GM23338 (cell line): ENCODE measurements at regions not wholly inside any gene's neighbourhood (a gene's known extent, or its start where the extent isn't known, plus 50 kb on each side); places are given as distances from the start of the nearest gene placed in this dataset.

ENCODE experiments used
- ATAC-seq: fragments of 200-7000 bp; cut with Tn5 transposase; 3 replicates; pipeline ENCODE4 v1.9.1; 2020
- DNase-seq: peaks from one replicate; pipeline ENCODE4 v3.0.0-alpha.2; 2015; ENCODE audit warnings: low spot score
- H2AFZ ChIP-seq: fragments of 200-600 bp; sonication (generic); 2 replicates; pipeline ENCODE4 v1.8.0; 2016; ENCODE audit warnings: antibody characterized with exemption, mild to moderate bottlenecking, moderate library complexity
- H3F3A ChIP-seq: fragments of 200-600 bp; sonication (generic); replicated peaks from 2 replicates; pipeline ENCODE4 v1.8.0; 2017; ENCODE audit warnings: antibody characterized with exemption, mixed run types, low read depth
- H3K27ac ChIP-seq: fragments of 200-600 bp; sonication (generic); 2 replicates; pipeline ENCODE4 v1.6.1; 2016; ENCODE audit warnings: low read depth
- H3K27me3 ChIP-seq: fragments of 200-600 bp; sonication (generic); 2 replicates; pipeline ENCODE4 v1.8.0; 2016; ENCODE audit warnings: mild to moderate bottlenecking, mixed run types, moderate library complexity; ENCODE audit not compliant: insufficient read depth
- H3K36me3 ChIP-seq: fragments of 200-600 bp; sonication (generic); 2 replicates; pipeline ENCODE4 v1.8.0; 2016; ENCODE audit warnings: mild to moderate bottlenecking; ENCODE audit not compliant: insufficient read depth
- H3K4me1 ChIP-seq: fragments of 200-600 bp; sonication (generic); 2 replicates; pipeline ENCODE4 v1.8.0; 2016; ENCODE audit warnings: mild to moderate bottlenecking, moderate library complexity; ENCODE audit not compliant: insufficient read depth
- H3K4me2 ChIP-seq: fragments of 200-600 bp; sonication (generic); 2 replicates; pipeline ENCODE4 v1.7.1; 2017; ENCODE audit warnings: mixed run types
- H3K4me3 ChIP-seq: fragments of 200-600 bp; sonication (generic); 2 replicates; pipeline ENCODE4 v1.6.1; 2016; ENCODE audit warnings: mixed run types
- H3K79me2 ChIP-seq: fragments of 200-600 bp; sonication (generic); replicated peaks from 2 replicates; pipeline ENCODE4 v1.8.0; 2017; ENCODE audit warnings: mild to moderate bottlenecking; ENCODE audit not compliant: insufficient read depth
- H3K9me2 ChIP-seq: fragments of 200-600 bp; sonication (generic); 2 replicates; pipeline ENCODE4 v1.8.0; 2017; ENCODE audit not compliant: insufficient read depth
- H4K20me1 ChIP-seq: fragments of 200-600 bp; sonication (generic); replicated peaks from 2 replicates; pipeline ENCODE4 v1.8.0; 2017; ENCODE audit warnings: mild to moderate bottlenecking; ENCODE audit not compliant: insufficient read depth
- H3K27ac Mint-ChIP-seq: 2 replicates; pipeline ENCODE4 v1.8.0; 2020; ENCODE audit warnings: inconsistent platforms, mild to moderate bottlenecking, moderate library complexity, mixed read lengths
- H3K27me3 Mint-ChIP-seq: 3 replicates; pipeline ENCODE4 v1.8.0; 2022; ENCODE audit warnings: low read depth, mild to moderate bottlenecking, moderate library complexity, mixed read lengths, inconsistent platforms; ENCODE audit not compliant: insufficient read depth, poor library complexity
- H3K36me3 Mint-ChIP-seq: 3 replicates; pipeline ENCODE4 v1.8.0; 2021; ENCODE audit warnings: low read depth, mild to moderate bottlenecking, inconsistent platforms, moderate library complexity, mixed read lengths
- H3K4me1 Mint-ChIP-seq: 3 replicates; pipeline ENCODE4 v1.8.0; 2020; ENCODE audit warnings: mild to moderate bottlenecking, inconsistent platforms, mixed read lengths
- H3K4me3 Mint-ChIP-seq: 3 replicates; pipeline ENCODE4 v1.8.0; 2021; ENCODE audit warnings: moderate library complexity, mild to moderate bottlenecking, inconsistent platforms, mixed read lengths
- H3K9me3 Mint-ChIP-seq: 3 replicates; pipeline ENCODE4 v1.8.0; 2020; ENCODE audit warnings: moderate library complexity, mild to moderate bottlenecking, inconsistent platforms, mixed read lengths
- CREB1 ChIP-seq: fragments of 250-450 bp; sonication (Bioruptor Pico); IDR thresholded peaks from 2 replicates; pipeline ENCODE4 v1.5.0; 2020; ENCODE audit warnings: low read depth, mild to moderate bottlenecking, moderate library complexity
- EZH2 ChIP-seq: fragments of 200-600 bp; sonication (generic); IDR thresholded peaks from one replicate; pipeline ENCODE4 v1.8.0; 2017; ENCODE audit warnings: antibody characterized with exemption, mild to moderate bottlenecking, low read depth; ENCODE audit not compliant: unreplicated experiment
- JUNB ChIP-seq: IDR thresholded peaks from one replicate; pipeline ENCODE4 v1.6.1; 2016; ENCODE audit warnings: antibody characterized with exemption; ENCODE audit not compliant: unreplicated experiment
- NANOG ChIP-seq: IDR thresholded peaks from 2 replicates; pipeline ENCODE4 v1.6.1; 2016; ENCODE audit warnings: antibody characterized with exemption, borderline replicate concordance
- REST ChIP-seq: IDR thresholded peaks from one replicate; pipeline ENCODE4 v1.6.1; 2018; ENCODE audit warnings: antibody characterized with exemption; ENCODE audit not compliant: unreplicated experiment
- STAT1 ChIP-seq: IDR thresholded peaks from one replicate; pipeline ENCODE4 v1.6.1; 2016; ENCODE audit warnings: antibody characterized with exemption; ENCODE audit not compliant: unreplicated experiment
- ZNF114 ChIP-seq: fragments of 250-450 bp; sonication (Bioruptor Pico); IDR thresholded peaks from 2 replicates; pipeline ENCODE4 v1.5.0; 2020; ENCODE audit warnings: mild to moderate bottlenecking, moderate library complexity
- TF ChIP-seq, protein P1 (sequence below): IDR thresholded peaks from 2 replicates; pipeline ENCODE4 v1.6.1; 2016; ENCODE audit warnings: antibody characterized with exemption

- Histone ChIP-seq H2AFZ (no peak overlapping the region), H4K20me1 (no peaks in the 10 kb centered on the region), H3K79me2 (no peaks in the 10 kb centered on the region), H3K27ac (no peak overlapping the region), H3K4me2 (no peak overlapping the region), H3K9me2 (no peaks in the 10 kb centered on the region), H3K27me3 (no peaks in the 10 kb centered on the region), H3K4me3 (no peak overlapping the region), H3K4me1 (peaks cover 23% of the 10 kb centered on the region), H3K36me3 (no peaks in the 10 kb centered on the region), H3F3A (no peaks in the 10 kb centered on the region)
- TF ChIP-seq REST = no peak
- TF ChIP-seq CREB1 (CRISPR knock-in tag) = no peak
- TF ChIP-seq, protein P1, sequence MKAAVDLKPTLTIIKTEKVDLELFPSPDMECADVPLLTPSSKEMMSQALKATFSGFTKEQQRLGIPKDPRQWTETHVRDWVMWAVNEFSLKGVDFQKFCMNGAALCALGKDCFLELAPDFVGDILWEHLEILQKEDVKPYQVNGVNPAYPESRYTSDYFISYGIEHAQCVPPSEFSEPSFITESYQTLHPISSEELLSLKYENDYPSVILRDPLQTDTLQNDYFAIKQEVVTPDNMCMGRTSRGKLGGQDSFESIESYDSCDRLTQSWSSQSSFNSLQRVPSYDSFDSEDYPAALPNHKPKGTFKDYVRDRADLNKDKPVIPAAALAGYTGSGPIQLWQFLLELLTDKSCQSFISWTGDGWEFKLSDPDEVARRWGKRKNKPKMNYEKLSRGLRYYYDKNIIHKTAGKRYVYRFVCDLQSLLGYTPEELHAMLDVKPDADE = no peak
- TF ChIP-seq STAT1 = no peak
- TF ChIP-seq ZNF114 = no peak
- no peak for TF ChIP-seq EZH2
- TF ChIP-seq NANOG = no peak
- TF ChIP-seq JUNB = no peak
- ATAC-seq = no peak
- Mint-ChIP-seq H3K4me1 (peaks cover 25% of the 10 kb centered on the region), H3K27me3 (no peaks in the 10 kb centered on the region), H3K27ac (no peak overlapping the region), H3K9me3 (no peaks in the 10 kb centered on the region), H3K36me3 (no peaks in the 10 kb centered on the region; the same call in 2 of the 3 replicates), H3K4me3 (no peak overlapping the region)
- no peak for DNase-seq
These were observed 325.1 kb upstream of the DCN start for GRCh38 chr12:91507754-91508153.

DNA sequence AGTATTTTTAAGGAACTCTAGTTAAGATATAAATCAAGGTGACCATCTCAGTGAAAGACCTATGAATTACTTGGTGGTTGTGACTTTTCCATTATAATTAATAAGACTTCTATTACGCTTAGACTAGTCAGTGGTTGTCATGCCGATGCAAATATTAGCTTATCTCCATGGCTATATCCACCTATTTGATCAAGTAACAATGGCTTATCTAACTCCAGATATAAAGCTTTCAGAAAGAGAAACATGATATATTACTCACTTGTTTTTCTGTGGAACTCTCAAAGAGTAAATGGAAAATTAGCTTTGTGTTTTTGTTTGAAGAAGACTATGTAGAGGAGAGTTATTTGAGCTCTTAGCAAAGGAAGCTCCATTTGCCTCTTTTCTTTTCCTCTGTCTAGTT is 323.8 kb upstream of the DCN start:
- Mint-ChIP-seq H3K4me3 (no peak overlapping the region), H3K27ac (no peak overlapping the region), H3K4me1 (peaks cover 12% of the 10 kb centered on the region), H3K27me3 (no peaks in the 10 kb centered on the region), H3K36me3 (no peaks in the 10 kb centered on the region; the same call in 2 of the 3 replicates), H3K9me3 (peaks cover 3% of the 10 kb centered on the region; the same call in 1 of the 3 replicates)
- Histone ChIP-seq H3K27me3 (no peaks in the 10 kb centered on the region), H3K4me1 (peaks cover 10% of the 10 kb centered on the region), H3K27ac (no peak overlapping the region), H3F3A (no peaks in the 10 kb centered on the region), H3K9me2 (no peaks in the 10 kb centered on the region), H4K20me1 (no peaks in the 10 kb centered on the region), H2AFZ (peak overlapping the region; percentile 41; the same call in 1 of the 2 replicates), H3K4me2 (no peak overlapping the region), H3K36me3 (no peaks in the 10 kb centered on the region), H3K79me2 (no peaks in the 10 kb centered on the region), H3K4me3 (no peak overlapping the region)
- no peak for TF ChIP-seq JUNB
- ATAC-seq (no peak), DNase-seq (no peak)
